ENCODE measurements at regions not wholly inside any gene's neighbourhood (a gene's known extent, or its start where the extent isn't known, plus 50 kb on each side); places are given as distances from the start of the nearest gene placed in this dataset.

GRCh38 chr10:52703451-52703850, 69.1 kb downstream of the MBL2 start:
- DNase-seq (ENCODE audit: low read depth): peak; percentile 52
- FAIRE-seq: no peak

GRCh38 chr10:52703898-52704297, 68.7 kb downstream of the MBL2 start:
- no peaks in the 10 kb centered on the region for H3K27me3 ChIP-seq (ENCODE audit: control insufficient read depth, insufficient read depth, low read length)
- no peaks in the 10 kb centered on the region for H3K36me3 ChIP-seq (ENCODE audit: control insufficient read depth, insufficient read depth, low read length)
- no peak overlapping the region for H3K4me3 ChIP-seq (ENCODE audit: low read depth, low read length)
- TF ChIP-seq CTCF (IDR thresholded peaks at IDR 0.05; ENCODE audit: insufficient read depth, low read length, severe bottlenecking): no peak
- DNase-seq (ENCODE audit: low read depth) (no peak), FAIRE-seq (no peak)

More at GRCh38 chr10:52703451-52703850, 69.1 kb downstream of the MBL2 start:
- Histone ChIP-seq H3K36me3 (ENCODE audit: control insufficient read depth, insufficient read depth, low read length) (no peaks in the 10 kb centered on the region), H3K27me3 (ENCODE audit: control insufficient read depth, insufficient read depth, low read length) (no peaks in the 10 kb centered on the region), H3K4me3 (ENCODE audit: low read depth, low read length) (no peak overlapping the region)
- TF ChIP-seq CTCF (IDR thresholded peaks at IDR 0.05; ENCODE audit: insufficient read depth, low read length, severe bottlenecking): no peak

- DNase-seq (ENCODE audit: low read depth) (no peak), FAIRE-seq (no peak)
Observed at GRCh38 chr10:52706332-52707070, 66.1 kb downstream of the MBL2 start.

More at GRCh38 chr10:52706332-52707070, 66.1 kb downstream of the MBL2 start:
- Histone ChIP-seq H3K27me3 (ENCODE audit: control insufficient read depth, insufficient read depth, low read length) (no peaks in the 10 kb centered on the region), H3K36me3 (ENCODE audit: control insufficient read depth, insufficient read depth, low read length) (no peaks in the 10 kb centered on the region), H3K4me3 (ENCODE audit: low read depth, low read length) (no peak overlapping the region)
- no peak for TF ChIP-seq CTCF (IDR thresholded peaks at IDR 0.05; ENCODE audit: insufficient read depth, low read length, severe bottlenecking)

Data from bronchial epithelial cell (primary cell).